HG03064 (cell line): ENCODE measurements at regions not wholly inside any gene's neighbourhood (a gene's known extent, or its start where the extent isn't known, plus 50 kb on each side); places are given as distances from the start of the nearest gene placed in this dataset.
A peak's percentile ranks its signal among the peaks of the same experiment; 100 is the strongest.
"Not testable (repeated sequence)": the region's sequence is repeated elsewhere in the genome, so short reads cannot be mapped to it uniquely, and the experiment has no call there.

Experiments used
- ATAC-seq: cut with Tn5 transposase; IDR thresholded peaks from one replicate; pipeline ENCODE4 v1.9.1; 2021; ENCODE audit warnings: low read depth; ENCODE audit not compliant: unreplicated experiment

GRCh38 chr4:59689149-59689548, 1511.0 kb upstream of the ADGRL3 start:
- no peak for ATAC-seq

GRCh38 chr4:59695355-59696053, 1504.6 kb upstream of the ADGRL3 start:
- no peak for ATAC-seq

- no peak for ATAC-seq
Measured at GRCh38 chr4:59698041-59698440, 1502.1 kb upstream of the ADGRL3 start.

- ATAC-seq: no peak
Measured at GRCh38 chr4:59700651-59701050, 1499.5 kb upstream of the ADGRL3 start.

GRCh38 chr4:59704616-59705015, 1495.5 kb upstream of the ADGRL3 start:
- ATAC-seq: no peak

GRCh38 chr4:59712470-59712869, 1487.7 kb upstream of the ADGRL3 start:
- ATAC-seq: no peak

GRCh38 chr4:59724286-59724685, 1475.8 kb upstream of the ADGRL3 start:
- not testable (repeated sequence) for ATAC-seq

- ATAC-seq: no peak
Measured at GRCh38 chr4:59727745-59728144, 1472.4 kb upstream of the ADGRL3 start.

GRCh38 chr4:59728496-59728895, 1471.6 kb upstream of the ADGRL3 start:
- no peak for ATAC-seq

GRCh38 chr4:59729321-59729720, 1470.8 kb upstream of the ADGRL3 start:
- no peak for ATAC-seq

GRCh38 chr4:59748433-59748832, 1451.7 kb upstream of the ADGRL3 start:
- no peak for ATAC-seq

GRCh38 chr4:59759082-59759825, 1440.9 kb upstream of the ADGRL3 start:
- ATAC-seq: no peak

- ATAC-seq: no peak
Measured at GRCh38 chr4:59762344-59762743, 1437.8 kb upstream of the ADGRL3 start.

- no peak for ATAC-seq
Measured at GRCh38 chr4:59770601-59771264, 1429.4 kb upstream of the ADGRL3 start.

GRCh38 chr4:59772641-59773139, 1427.4 kb upstream of the ADGRL3 start:
- no peak for ATAC-seq

GRCh38 chr4:59780271-59780670, 1419.9 kb upstream of the ADGRL3 start:
- ATAC-seq: not testable (repeated sequence)

GRCh38 chr4:59805176-59805575, 1395.0 kb upstream of the ADGRL3 start:
- no peak for ATAC-seq

GRCh38 chr4:59814402-59815010, 1385.6 kb upstream of the ADGRL3 start:
- no peak for ATAC-seq

- ATAC-seq: peak; percentile 96
Measured at GRCh38 chr4:59818656-59819055, 1381.5 kb upstream of the ADGRL3 start.

- ATAC-seq: no peak
Measured at GRCh38 chr4:59823311-59823710, 1376.8 kb upstream of the ADGRL3 start.

GRCh38 chr4:59825104-59825503, 1375.0 kb upstream of the ADGRL3 start:
- ATAC-seq: no peak
